ENCODE measurements at regions not wholly inside any gene's neighbourhood (a gene's known extent, or its start where the extent isn't known, plus 50 kb on each side); places are given as distances from the start of the nearest gene placed in this dataset.
A peak's percentile ranks its signal among the peaks of the same experiment; 100 is the strongest.

DNA sequence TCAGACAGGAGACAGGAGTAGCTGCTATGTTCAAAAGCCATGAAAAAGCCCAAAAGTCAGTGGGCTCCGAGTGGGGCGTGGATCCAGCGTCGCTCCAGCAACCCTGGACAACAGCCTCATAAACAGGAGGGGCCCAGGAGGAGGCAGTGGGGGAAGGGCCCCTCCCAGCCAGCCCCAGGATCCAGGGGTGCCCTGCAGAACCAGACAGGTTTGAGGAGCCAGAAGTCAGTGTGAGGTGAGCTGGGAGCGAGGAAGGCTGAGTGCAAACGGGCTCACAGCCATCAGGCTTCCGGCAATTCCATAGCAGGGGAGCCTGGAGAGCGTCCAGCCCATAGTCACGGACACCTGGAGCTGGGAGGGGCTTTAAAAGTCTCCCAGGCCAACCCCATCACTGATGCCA, 217.7 kb downstream of the MN1 start:
- no peaks in the 10 kb centered on the region for H3K9me3 ChIP-seq (ENCODE audit: control insufficient read depth in 2 of 2, insufficient read depth in 1 of 2, low read depth in 1 of 2, low read length in 1 of 2)
- no peak for FAIRE-seq
- H3K27ac ChIP-seq (ENCODE audit: low read depth in 1 of 3, low read length in 2 of 3): no peak overlapping the region
- H3K4me3 ChIP-seq (ENCODE audit: low read depth in 1 of 3, low read length in 3 of 3): no peak overlapping the region
- WGBS, 3 donors: 36 to 55% (median 46%) methylated on average over 8 to 9 of the region's 9 CpGs
- no peak for DNase-seq
- H3K4me1 ChIP-seq (ENCODE audit: control insufficient read depth in 3 of 3, insufficient read depth in 2 of 3, low read depth in 1 of 3, low read length in 2 of 3): peaks cover 0 to 9% (median 0%) of the 10 kb centered on the region in 3 donors
- no peaks in the 10 kb centered on the region for H3K36me3 ChIP-seq (ENCODE audit: control insufficient read depth in 3 of 3, insufficient read depth in 2 of 3, low read depth in 1 of 3, low read length in 3 of 3)
- H3K27me3 ChIP-seq (ENCODE audit: control insufficient read depth in 3 of 3, insufficient read depth in 3 of 3, low read length in 3 of 3): no peaks in the 10 kb centered on the region

GRCh38 chr22:27585141-27585540, 216.4 kb downstream of the MN1 start:
- FAIRE-seq: no peak
- no peaks in the 10 kb centered on the region for H3K27me3 ChIP-seq (ENCODE audit: control insufficient read depth in 3 of 3, insufficient read depth in 3 of 3, low read length in 3 of 3)
- peaks cover 0 to 9% (median 0%) of the 10 kb centered on the region in 3 donors for H3K4me1 ChIP-seq (ENCODE audit: control insufficient read depth in 3 of 3, insufficient read depth in 2 of 3, low read depth in 1 of 3, low read length in 2 of 3)
- DNase-seq: no peak
- no peaks in the 10 kb centered on the region for H3K36me3 ChIP-seq (ENCODE audit: control insufficient read depth in 3 of 3, insufficient read depth in 2 of 3, low read depth in 1 of 3, low read length in 3 of 3)
- no peak overlapping the region for H3K4me3 ChIP-seq (ENCODE audit: low read depth in 1 of 3, low read length in 3 of 3)
- no peaks in the 10 kb centered on the region for H3K9me3 ChIP-seq (ENCODE audit: control insufficient read depth in 2 of 2, insufficient read depth in 1 of 2, low read depth in 1 of 2, low read length in 1 of 2)
- 53 to 63% (median 62%) methylated on average over 2 of the region's 2 CpGs for WGBS, 3 donors
- no peak overlapping the region for H3K27ac ChIP-seq (ENCODE audit: low read depth in 1 of 3, low read length in 2 of 3)

- Histone ChIP-seq H3K36me3 (ENCODE audit: control insufficient read depth in 3 of 3, insufficient read depth in 2 of 3, low read depth in 1 of 3, low read length in 3 of 3) (no peaks in the 10 kb centered on the region), H3K4me3 (ENCODE audit: low read depth in 1 of 3, low read length in 3 of 3) (no peak overlapping the region), H3K27ac (ENCODE audit: low read depth in 1 of 3, low read length in 2 of 3) (no peak overlapping the region), H3K27me3 (ENCODE audit: control insufficient read depth in 3 of 3, insufficient read depth in 3 of 3, low read length in 3 of 3) (no peaks in the 10 kb centered on the region), H3K9me3 (ENCODE audit: control insufficient read depth in 2 of 2, insufficient read depth in 1 of 2, low read depth in 1 of 2, low read length in 1 of 2) (no peaks in the 10 kb centered on the region), H3K4me1 (ENCODE audit: control insufficient read depth in 3 of 3, insufficient read depth in 2 of 3, low read depth in 1 of 3, low read length in 2 of 3) (peaks cover 0 to 9% (median 0%) of the 10 kb centered on the region in 3 donors)
- 37 to 64% (median 47%) methylated on average over 6 of the region's 6 CpGs for WGBS, 3 donors
- DNase-seq (peak; percentile 13 to 51), FAIRE-seq (no peak)
These were observed 213.3 kb downstream of the MN1 start for GRCh38 chr22:27588268-27588667.

DNA sequence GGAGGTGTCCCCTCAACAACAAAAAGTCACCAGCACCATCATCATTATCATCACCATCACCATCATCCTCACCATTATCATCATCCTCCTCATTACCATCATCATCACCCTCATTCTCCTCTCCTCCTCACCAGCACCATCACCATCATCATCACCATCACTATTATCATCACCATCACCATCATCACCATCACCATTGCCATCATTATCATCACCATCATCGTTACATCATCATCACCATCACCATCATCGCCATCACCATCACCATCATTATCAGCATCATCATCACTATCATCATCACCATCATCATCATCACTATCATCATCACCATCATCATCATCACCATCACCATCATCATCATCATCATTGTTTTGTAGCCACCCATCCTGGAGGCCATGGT, 212.6 kb downstream of the MN1 start:
- H3K27ac ChIP-seq (ENCODE audit: low read depth in 1 of 3, low read length in 2 of 3): no peak overlapping the region
- no peaks in the 10 kb centered on the region for H3K36me3 ChIP-seq (ENCODE audit: control insufficient read depth in 3 of 3, insufficient read depth in 2 of 3, low read depth in 1 of 3, low read length in 3 of 3)
- no peaks in the 10 kb centered on the region for H3K27me3 ChIP-seq (ENCODE audit: control insufficient read depth in 3 of 3, insufficient read depth in 3 of 3, low read length in 3 of 3)
- H3K4me3 ChIP-seq (ENCODE audit: low read depth in 1 of 3, low read length in 3 of 3): no peak overlapping the region
- H3K4me1 ChIP-seq (ENCODE audit: control insufficient read depth in 3 of 3, insufficient read depth in 2 of 3, low read depth in 1 of 3, low read length in 2 of 3): peaks cover 0 to 3% (median 0%) of the 10 kb centered on the region in 3 donors
- no peak for DNase-seq
- no peak for FAIRE-seq
- no peaks in the 10 kb centered on the region for H3K9me3 ChIP-seq (ENCODE audit: control insufficient read depth in 2 of 2, insufficient read depth in 1 of 2, low read depth in 1 of 2, low read length in 1 of 2)
- WGBS, 3 donors: 93 to 99% (median 97%) methylated on average over 2 of the region's 2 CpGs

DNA sequence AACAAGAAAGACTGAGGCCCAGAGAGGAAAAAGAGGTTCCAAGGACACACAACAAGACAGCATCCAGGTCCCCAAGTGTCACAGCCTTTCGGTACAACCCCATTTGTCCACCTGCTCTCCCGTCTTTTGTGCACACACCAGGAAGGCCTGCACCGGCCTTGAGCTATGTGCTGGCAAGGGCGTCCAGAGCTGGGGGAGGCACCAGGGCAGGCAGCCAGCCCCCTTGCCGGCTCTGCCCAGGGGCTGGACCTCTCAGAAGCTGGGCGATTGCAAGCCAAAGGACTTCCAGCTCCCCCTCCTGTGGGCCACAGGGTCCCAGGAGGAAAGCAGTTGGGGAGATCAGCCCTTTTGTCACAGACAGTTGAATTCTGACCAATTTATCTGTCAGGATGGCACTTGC, 210.5 kb downstream of the MN1 start:
- Histone ChIP-seq H3K27me3 (ENCODE audit: control insufficient read depth in 3 of 3, insufficient read depth in 3 of 3, low read length in 3 of 3) (no peaks in the 10 kb centered on the region), H3K27ac (ENCODE audit: low read depth in 1 of 3, low read length in 2 of 3) (no peak overlapping the region), H3K9me3 (ENCODE audit: control insufficient read depth in 2 of 2, insufficient read depth in 1 of 2, low read depth in 1 of 2, low read length in 1 of 2) (no peaks in the 10 kb centered on the region), H3K4me1 (ENCODE audit: control insufficient read depth in 3 of 3, insufficient read depth in 2 of 3, low read depth in 1 of 3, low read length in 2 of 3) (no peaks in the 10 kb centered on the region), H3K36me3 (ENCODE audit: control insufficient read depth in 3 of 3, insufficient read depth in 2 of 3, low read depth in 1 of 3, low read length in 3 of 3) (no peaks in the 10 kb centered on the region), H3K4me3 (ENCODE audit: low read depth in 1 of 3, low read length in 3 of 3) (no peak overlapping the region)
- 49 to 76% (median 70%) methylated on average over 6 of the region's 6 CpGs for WGBS, 3 donors
- DNase-seq (no peak), FAIRE-seq (no peak)

GRCh38 chr22:27593378-27593777, 208.2 kb downstream of the MN1 start:
- no peaks in the 10 kb centered on the region for H3K36me3 ChIP-seq (ENCODE audit: control insufficient read depth in 3 of 3, insufficient read depth in 2 of 3, low read depth in 1 of 3, low read length in 3 of 3)
- no peak overlapping the region for H3K27ac ChIP-seq (ENCODE audit: low read depth in 1 of 3, low read length in 2 of 3)
- no peaks in the 10 kb centered on the region for H3K4me1 ChIP-seq (ENCODE audit: control insufficient read depth in 3 of 3, insufficient read depth in 2 of 3, low read depth in 1 of 3, low read length in 2 of 3)
- FAIRE-seq (no peak), DNase-seq (no peak)
- H3K9me3 ChIP-seq (ENCODE audit: control insufficient read depth in 2 of 2, insufficient read depth in 1 of 2, low read depth in 1 of 2, low read length in 1 of 2): no peaks in the 10 kb centered on the region
- WGBS, 3 donors: 66 to 89% (median 76%) methylated on average over 2 of the region's 2 CpGs
- no peaks in the 10 kb centered on the region for H3K27me3 ChIP-seq (ENCODE audit: control insufficient read depth in 3 of 3, insufficient read depth in 3 of 3, low read length in 3 of 3)
- H3K4me3 ChIP-seq (ENCODE audit: low read depth in 1 of 3, low read length in 3 of 3): no peak overlapping the region

DNA sequence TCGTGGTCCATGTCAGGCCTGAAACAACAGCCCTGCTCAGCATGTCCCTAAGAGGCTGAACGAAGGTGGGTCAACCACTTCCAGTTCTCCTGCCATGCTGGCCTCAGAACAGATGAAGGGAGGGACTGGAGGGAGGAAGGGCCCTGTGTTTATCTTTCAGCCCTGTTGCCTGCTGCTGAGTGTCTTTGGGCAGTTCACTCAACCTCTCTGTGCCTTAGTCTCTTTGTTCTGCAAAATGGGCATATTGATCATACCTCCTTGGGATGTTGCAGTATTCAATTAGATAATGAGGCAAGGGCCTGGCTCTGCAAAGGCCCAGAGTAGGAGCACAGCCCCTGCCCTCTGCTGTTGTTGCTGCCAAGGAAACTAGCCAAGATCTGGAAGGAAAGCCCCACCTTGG, 207.5 kb downstream of the MN1 start:
- no peak overlapping the region for H3K27ac ChIP-seq (ENCODE audit: low read depth in 1 of 3, low read length in 2 of 3)
- H3K4me3 ChIP-seq (ENCODE audit: low read depth in 1 of 3, low read length in 3 of 3): no peak overlapping the region
- no peaks in the 10 kb centered on the region for H3K27me3 ChIP-seq (ENCODE audit: control insufficient read depth in 3 of 3, insufficient read depth in 3 of 3, low read length in 3 of 3)
- DNase-seq (no peak), FAIRE-seq (no peak)
- WGBS, 3 donors: 63 to 68% (median 68%) methylated on average over 2 of the region's 2 CpGs
- H3K36me3 ChIP-seq (ENCODE audit: control insufficient read depth in 3 of 3, insufficient read depth in 2 of 3, low read depth in 1 of 3, low read length in 3 of 3): no peaks in the 10 kb centered on the region
- no peaks in the 10 kb centered on the region for H3K4me1 ChIP-seq (ENCODE audit: control insufficient read depth in 3 of 3, insufficient read depth in 2 of 3, low read depth in 1 of 3, low read length in 2 of 3)
- no peaks in the 10 kb centered on the region for H3K9me3 ChIP-seq (ENCODE audit: control insufficient read depth in 2 of 2, insufficient read depth in 1 of 2, low read depth in 1 of 2, low read length in 1 of 2)

- Histone ChIP-seq H3K4me3 (ENCODE audit: low read depth in 1 of 3, low read length in 3 of 3) (no peak overlapping the region), H3K36me3 (ENCODE audit: control insufficient read depth in 3 of 3, insufficient read depth in 2 of 3, low read depth in 1 of 3, low read length in 3 of 3) (no peaks in the 10 kb centered on the region), H3K27me3 (ENCODE audit: control insufficient read depth in 3 of 3, insufficient read depth in 3 of 3, low read length in 3 of 3) (no peaks in the 10 kb centered on the region), H3K4me1 (ENCODE audit: control insufficient read depth in 3 of 3, insufficient read depth in 2 of 3, low read depth in 1 of 3, low read length in 2 of 3) (no peaks in the 10 kb centered on the region), H3K27ac (ENCODE audit: low read depth in 1 of 3, low read length in 2 of 3) (no peak overlapping the region), H3K9me3 (ENCODE audit: control insufficient read depth in 2 of 2, insufficient read depth in 1 of 2, low read depth in 1 of 2, low read length in 1 of 2) (no peaks in the 10 kb centered on the region)
- 77 to 90% (median 82%) methylated on average over 7 of the region's 7 CpGs for WGBS, 3 donors
- no peak for DNase-seq
- FAIRE-seq: no peak
These were observed 207.0 kb downstream of the MN1 start for GRCh38 chr22:27594474-27595134.
